Astrocyte (in vitro differentiated cells and primary cell): ENCODE measurements at regions not wholly inside any gene's neighbourhood (a gene's known extent, or its start where the extent isn't known, plus 50 kb on each side); places are given as distances from the start of the nearest gene placed in this dataset.

Source experiments
- DNase-seq: peaks from one replicate; pipeline ENCODE4 v3.0.0-alpha.2; 2010; ENCODE audit warnings: low read depth
- FAIRE-seq: peaks from 2 replicates; lab custom pipeline; 2011; peaks lifted over from hg19 to GRCh38; lab: Jason Lieb, UNC
- H2AFZ ChIP-seq: 2 replicates; pipeline ENCODE4 v1.6.0; 2012; ENCODE audit warnings: low read depth, low read length, inconsistent platforms
- H3K27ac ChIP-seq: 2 replicates; pipeline ENCODE4 v1.5.1; 2011; ENCODE audit warnings: low read depth, low read length, inconsistent platforms
- H3K27me3 ChIP-seq: 2 replicates; pipeline ENCODE4 v1.6.0; 2011; ENCODE audit warnings: low read length, inconsistent platforms; ENCODE audit not compliant: insufficient read depth
- H3K36me3 ChIP-seq: 2 replicates; pipeline ENCODE4 v1.5.1; 2011; ENCODE audit warnings: low read length, inconsistent platforms; ENCODE audit not compliant: insufficient read depth
- H3K4me1 ChIP-seq: 2 replicates; pipeline ENCODE4 v1.5.1; 2011; ENCODE audit warnings: low read length, inconsistent platforms; ENCODE audit not compliant: insufficient read depth
- H3K4me2 ChIP-seq: 2 replicates; pipeline ENCODE4 v1.6.0; 2012; ENCODE audit warnings: low read length, inconsistent platforms
- H3K4me3 ChIP-seq: 2 replicates; pipeline ENCODE4 v1.5.1; 2011; ENCODE audit warnings: low read depth, mild to moderate bottlenecking, low read length, inconsistent platforms; ENCODE audit not compliant: insufficient read depth
- H3K79me2 ChIP-seq: 2 replicates; pipeline ENCODE4 v1.6.0; 2012; ENCODE audit warnings: mild to moderate bottlenecking, low read length, inconsistent platforms; ENCODE audit not compliant: insufficient read depth
- H3K9ac ChIP-seq: 2 replicates; pipeline ENCODE4 v1.6.0; 2012; ENCODE audit warnings: mild to moderate bottlenecking, low read length, inconsistent platforms
- H3K9me3 ChIP-seq: 2 replicates; pipeline ENCODE4 v1.5.1; 2012; ENCODE audit warnings: low read depth, mild to moderate bottlenecking, low read length, inconsistent platforms; ENCODE audit not compliant: insufficient read depth
- H4K20me1 ChIP-seq: 2 replicates; pipeline ENCODE4 v1.6.0; 2012; ENCODE audit warnings: low read length, inconsistent platforms; ENCODE audit not compliant: insufficient read depth
- H3K27ac Mint-ChIP-seq: one replicate; pipeline ENCODE4 v1.8.0; 2021; ENCODE audit warnings: mild to moderate bottlenecking, mixed read lengths; ENCODE audit not compliant: unreplicated experiment
- H3K27me3 Mint-ChIP-seq: one replicate; pipeline ENCODE4 v1.8.0; 2021; ENCODE audit warnings: low read depth, mixed read lengths; ENCODE audit not compliant: unreplicated experiment
- H3K36me3 Mint-ChIP-seq: one replicate; pipeline ENCODE4 v1.8.0; 2021; ENCODE audit warnings: low read depth, mixed read lengths; ENCODE audit not compliant: unreplicated experiment
- H3K4me1 Mint-ChIP-seq: one replicate; pipeline ENCODE4 v1.8.0; 2021; ENCODE audit warnings: low read depth, mixed read lengths; ENCODE audit not compliant: unreplicated experiment
- H3K4me3 Mint-ChIP-seq: one replicate; pipeline ENCODE4 v1.8.0; 2021; ENCODE audit warnings: mild to moderate bottlenecking, moderate library complexity, mixed read lengths; ENCODE audit not compliant: unreplicated experiment
- H3K9me3 Mint-ChIP-seq: one replicate; pipeline ENCODE4 v1.8.0; 2021; ENCODE audit warnings: mild to moderate bottlenecking, mixed read lengths; ENCODE audit not compliant: unreplicated experiment
- CTCF ChIP-seq: IDR thresholded peaks from 2 replicates; pipeline ENCODE4 v1.5.1; 2011; ENCODE audit warnings: low read depth, mild to moderate bottlenecking, inconsistent platforms, low read length, moderate library complexity; ENCODE audit not compliant: insufficient read depth
- EZH2 ChIP-seq: IDR thresholded peaks from 2 replicates; pipeline ENCODE4 v1.6.1; 2012; ENCODE audit warnings: mild to moderate bottlenecking, low read length, inconsistent platforms; ENCODE audit not compliant: insufficient read depth

- Histone ChIP-seq H4K20me1 (no peaks in the 10 kb centered on the region), H3K4me2 (no peak overlapping the region), H3K9me3 (no peaks in the 10 kb centered on the region), H3K27ac (no peak overlapping the region), H2AFZ (no peak overlapping the region), H3K4me3 (no peak overlapping the region), H3K9ac (no peak overlapping the region), H3K79me2 (no peaks in the 10 kb centered on the region), H3K36me3 (no peaks in the 10 kb centered on the region), H3K27me3 (no peaks in the 10 kb centered on the region), H3K4me1 (no peaks in the 10 kb centered on the region)
- H3K27ac Mint-ChIP-seq, result no peak overlapping the region
- DNase-seq (no peak), FAIRE-seq (no peak)
- peaks cover 18% of the 10 kb centered on the region for H3K36me3 Mint-ChIP-seq
- no peak for TF ChIP-seq EZH2
- TF ChIP-seq CTCF, result no peak
- H3K4me3 Mint-ChIP-seq, result no peak overlapping the region
- H3K27me3 Mint-ChIP-seq, result no peaks in the 10 kb centered on the region
- H3K9me3 Mint-ChIP-seq, result no peaks in the 10 kb centered on the region
- peaks cover 13% of the 10 kb centered on the region for H3K4me1 Mint-ChIP-seq
Observed at GRCh38 chr5:168214071-168214470, 77.4 kb upstream of the WWC1 start.

- no peak overlapping the region for H3K9ac ChIP-seq
- no peaks in the 10 kb centered on the region for H3K79me2 ChIP-seq
- DNase-seq, result no peak
- Mint-ChIP-seq H3K27ac (no peak overlapping the region), H3K36me3 (peaks cover 18% of the 10 kb centered on the region), H3K9me3 (no peaks in the 10 kb centered on the region), H3K4me1 (peaks cover 5% of the 10 kb centered on the region), H3K4me3 (no peak overlapping the region), H3K27me3 (no peaks in the 10 kb centered on the region)
- H3K4me1 ChIP-seq, result peaks cover 4% of the 10 kb centered on the region
- H3K9me3 ChIP-seq, result no peaks in the 10 kb centered on the region
- TF ChIP-seq CTCF (no peak), EZH2 (no peak)
- H3K27me3 ChIP-seq, result no peaks in the 10 kb centered on the region
- no peaks in the 10 kb centered on the region for H4K20me1 ChIP-seq
- H3K27ac ChIP-seq, result no peak overlapping the region
- no peak overlapping the region for H3K4me3 ChIP-seq
- no peak overlapping the region for H3K4me2 ChIP-seq
- no peak overlapping the region for H2AFZ ChIP-seq
- FAIRE-seq, result no peak
- H3K36me3 ChIP-seq, result no peaks in the 10 kb centered on the region
Observed at GRCh38 chr5:168214886-168215285, 76.6 kb upstream of the WWC1 start.

- no peak overlapping the region for H3K4me3 ChIP-seq
- Mint-ChIP-seq H3K4me1 (no peaks in the 10 kb centered on the region), H3K9me3 (no peaks in the 10 kb centered on the region), H3K4me3 (no peak overlapping the region), H3K27me3 (no peaks in the 10 kb centered on the region), H3K27ac (no peak overlapping the region), H3K36me3 (peaks cover 13% of the 10 kb centered on the region)
- no peak for FAIRE-seq
- H3K4me1 ChIP-seq, result peaks cover 4% of the 10 kb centered on the region
- no peak for DNase-seq
- TF ChIP-seq CTCF (no peak), EZH2 (no peak)
- no peak overlapping the region for H3K27ac ChIP-seq
- H3K79me2 ChIP-seq, result no peaks in the 10 kb centered on the region
- H3K36me3 ChIP-seq, result no peaks in the 10 kb centered on the region
- H3K27me3 ChIP-seq, result no peaks in the 10 kb centered on the region
- H3K9me3 ChIP-seq, result no peaks in the 10 kb centered on the region
- no peaks in the 10 kb centered on the region for H4K20me1 ChIP-seq
- H3K4me2 ChIP-seq, result no peak overlapping the region
- no peak overlapping the region for H2AFZ ChIP-seq
- H3K9ac ChIP-seq, result no peak overlapping the region
Observed at GRCh38 chr5:168215646-168216045, 75.8 kb upstream of the WWC1 start.
